ENCODE measurements at regions not wholly inside any gene's neighbourhood (a gene's known extent, or its start where the extent isn't known, plus 50 kb on each side); places are given as distances from the start of the nearest gene placed in this dataset.

GRCh38 chr15:69982037-69982436 lies 115.7 kb downstream of the TLE3 start:
- TF ChIP-seq CTCF (IDR thresholded peaks at IDR 0.05; ENCODE audit: low read length) (no peak), EZH2 (IDR thresholded peaks at IDR 0.05; ENCODE audit: borderline replicate concordance, low read length) (no peak)
